CMK (cell line): ENCODE measurements at regions not wholly inside any gene's neighbourhood (a gene's known extent, or its start where the extent isn't known, plus 50 kb on each side); places are given as distances from the start of the nearest gene placed in this dataset.
"Not testable (repeated sequence)": the region's sequence is repeated elsewhere in the genome, so short reads cannot be mapped to it uniquely, and the experiment has no call there.

Source experiments
- DNase-seq: peaks from one replicate; pipeline ENCODE4 v3.0.0-alpha.2; 2010; ENCODE audit warnings: low read depth

- not testable (repeated sequence) for DNase-seq
These were observed 227.1 kb upstream of the NBPF12 start for GRCh38 chr1:146710838-146711521.

GRCh38 chr1:146709302-146709701, 228.8 kb upstream of the NBPF12 start:
- DNase-seq: not testable (repeated sequence)

GRCh38 chr1:146704162-146704724, 233.9 kb upstream of the NBPF12 start:
- DNase-seq: not testable (repeated sequence)

- DNase-seq: not testable (repeated sequence)
These were observed 236.8 kb upstream of the NBPF12 start for GRCh38 chr1:146701320-146701719.

GRCh38 chr1:146695388-146695787, 242.7 kb upstream of the NBPF12 start:
- not testable (repeated sequence) for DNase-seq

GRCh38 chr1:146691798-146692197, 246.3 kb upstream of the NBPF12 start:
- not testable (repeated sequence) for DNase-seq

GRCh38 chr1:146688893-146689292, 249.2 kb upstream of the NBPF12 start:
- DNase-seq: not testable (repeated sequence)

- not testable (repeated sequence) for DNase-seq
These were observed 251.3 kb upstream of the NBPF12 start for GRCh38 chr1:146686777-146687366.

- DNase-seq: not testable (repeated sequence)
These were observed 255.0 kb upstream of the NBPF12 start for GRCh38 chr1:146683126-146683429.

GRCh38 chr1:146682227-146683125, 255.6 kb upstream of the NBPF12 start:
- not testable (repeated sequence) for DNase-seq

GRCh38 chr1:146673729-146674299, 264.3 kb upstream of the NBPF12 start:
- DNase-seq: not testable (repeated sequence)

- not testable (repeated sequence) for DNase-seq
These were observed 265.5 kb upstream of the NBPF12 start for GRCh38 chr1:146672608-146673007.

- DNase-seq: not testable (repeated sequence)
These were observed 266.5 kb upstream of the NBPF12 start for GRCh38 chr1:146671588-146671987.

GRCh38 chr1:146670832-146671566, 267.1 kb upstream of the NBPF12 start:
- not testable (repeated sequence) for DNase-seq

GRCh38 chr1:146666275-146666674, 271.8 kb upstream of the NBPF12 start:
- DNase-seq: not testable (repeated sequence)

GRCh38 chr1:146660242-146660641, 277.9 kb upstream of the NBPF12 start:
- DNase-seq: not testable (repeated sequence)

- DNase-seq: not testable (repeated sequence)
These were observed 281.6 kb upstream of the NBPF12 start for GRCh38 chr1:146656356-146657060.

GRCh38 chr1:146654763-146655162, 283.4 kb upstream of the NBPF12 start:
- DNase-seq: not testable (repeated sequence)

- DNase-seq: not testable (repeated sequence)
These were observed 292.0 kb upstream of the NBPF12 start for GRCh38 chr1:146645978-146646604.

GRCh38 chr1:146641534-146641933, 296.6 kb upstream of the NBPF12 start:
- DNase-seq: not testable (repeated sequence)
